Neural progenitor cell (in vitro differentiated cells): ENCODE measurements at regions not wholly inside any gene's neighbourhood (a gene's known extent, or its start where the extent isn't known, plus 50 kb on each side); places are given as distances from the start of the nearest gene placed in this dataset.
A peak's percentile ranks its signal among the peaks of the same experiment; 100 is the strongest.

Experiments used
- DNase-seq: peaks from one replicate; pipeline ENCODE4 v3.0.0-alpha.2; 2016; ENCODE audit warnings: low spot score
- H2AFZ ChIP-seq: fragments of 200-600 bp; sonication (generic); replicated peaks from 2 replicates; pipeline ENCODE4 v1.6.1; 2016; ENCODE audit warnings: antibody characterized with exemption
- H3F3A ChIP-seq: fragments of 200-600 bp; sonication (generic); 2 replicates; pipeline ENCODE4 v1.6.1; 2016; ENCODE audit warnings: antibody characterized with exemption, low read depth
- H3K27ac ChIP-seq: fragments of 200-600 bp; sonication (generic); 2 replicates; pipeline ENCODE4 v1.5.1; 2016; ENCODE audit warnings: mild to moderate bottlenecking
- H3K27me3 ChIP-seq: fragments of 200-600 bp; sonication (generic); 2 replicates; pipeline ENCODE4 v1.6.1; 2016; ENCODE audit warnings: mild to moderate bottlenecking, moderate library complexity
- H3K36me3 ChIP-seq: fragments of 200-600 bp; sonication (generic); 2 replicates; pipeline ENCODE4 v1.5.1; 2016
- H3K4me1 ChIP-seq: fragments of 200-600 bp; sonication (generic); 2 replicates; pipeline ENCODE4 v1.6.1; 2016; ENCODE audit warnings: mixed run types
- H3K4me2 ChIP-seq: fragments of 200-600 bp; sonication (generic); 2 replicates; pipeline ENCODE4 v1.6.1; 2016
- H3K4me3 ChIP-seq: fragments of 200-600 bp; sonication (generic); 2 replicates; pipeline ENCODE4 v1.5.1; 2016
- H3K79me2 ChIP-seq: fragments of 200-600 bp; sonication (generic); 2 replicates; pipeline ENCODE4 v1.6.1; 2016; ENCODE audit warnings: low read depth
- H3K9ac ChIP-seq: fragments of 200-600 bp; sonication (generic); 2 replicates; pipeline ENCODE4 v1.6.1; 2016
- H3K9me3 ChIP-seq: fragments of 200-600 bp; sonication (generic); 2 replicates; pipeline ENCODE4 v1.5.1; 2016; ENCODE audit warnings: low read depth
- H4K20me1 ChIP-seq: fragments of 200-600 bp; sonication (generic); 2 replicates; pipeline ENCODE4 v1.6.1; 2016; ENCODE audit warnings: low read depth
- H3K27ac Mint-ChIP-seq: 3 replicates; pipeline ENCODE4 v1.8.0; 2021; ENCODE audit warnings: mixed read lengths
- H3K27me3 Mint-ChIP-seq: 2 replicates; pipeline ENCODE4 v1.8.0; 2022; ENCODE audit warnings: low read depth, mild to moderate bottlenecking, inconsistent platforms, moderate library complexity, mixed read lengths; ENCODE audit not compliant: insufficient read depth
- H3K36me3 Mint-ChIP-seq: 3 replicates; pipeline ENCODE4 v1.8.0; 2021; ENCODE audit warnings: mixed read lengths
- H3K4me1 Mint-ChIP-seq: 3 replicates; pipeline ENCODE4 v1.8.0; 2021; ENCODE audit warnings: mixed read lengths
- H3K4me3 Mint-ChIP-seq: 3 replicates; pipeline ENCODE4 v1.8.0; 2021; ENCODE audit warnings: mild to moderate bottlenecking, moderate library complexity, mixed read lengths
- H3K9me3 Mint-ChIP-seq: 3 replicates; pipeline ENCODE4 v1.8.0; 2020; ENCODE audit warnings: mixed read lengths
- EZH2 ChIP-seq: fragments of 200-600 bp; sonication (generic); IDR thresholded peaks from 2 replicates; pipeline ENCODE4 v1.6.1; 2017; ENCODE audit warnings: antibody characterized with exemption, mild to moderate bottlenecking, moderate library complexity
- EZH2phosphoT487 ChIP-seq: fragments of 200-600 bp; sonication (generic); IDR thresholded peaks from 2 replicates; pipeline ENCODE4 v1.6.1; 2017; ENCODE audit warnings: antibody characterized with exemption
- TF ChIP-seq, protein P1 (sequence below): fragments of 200-600 bp; sonication (generic); IDR thresholded peaks from 2 replicates; pipeline ENCODE4 v1.5.1; 2017; ENCODE audit warnings: antibody characterized with exemption, mild to moderate bottlenecking

GRCh38 chr13:105251293-105251692 is 1284.2 kb downstream of the EFNB2 start:
- no peaks in the 10 kb centered on the region for H3K79me2 ChIP-seq
- H3K27ac ChIP-seq = no peak overlapping the region
- no peaks in the 10 kb centered on the region for H3K27me3 ChIP-seq
- Mint-ChIP-seq H3K4me3 (no peak overlapping the region), H3K27ac (no peak overlapping the region), H3K9me3 (peaks cover 14% of the 10 kb centered on the region), H3K36me3 (no peaks in the 10 kb centered on the region), H3K27me3 (no peaks in the 10 kb centered on the region), H3K4me1 (peaks cover 7% of the 10 kb centered on the region)
- H3K4me1 ChIP-seq = no peaks in the 10 kb centered on the region
- H3K9ac ChIP-seq = no peak overlapping the region
- no peak overlapping the region for H3K4me3 ChIP-seq
- no peak overlapping the region for H2AFZ ChIP-seq
- H3K9me3 ChIP-seq = no peaks in the 10 kb centered on the region
- no peaks in the 10 kb centered on the region for H4K20me1 ChIP-seq
- TF ChIP-seq EZH2phosphoT487 = no peak
- no peak for TF ChIP-seq EZH2
- TF ChIP-seq, protein P1, sequence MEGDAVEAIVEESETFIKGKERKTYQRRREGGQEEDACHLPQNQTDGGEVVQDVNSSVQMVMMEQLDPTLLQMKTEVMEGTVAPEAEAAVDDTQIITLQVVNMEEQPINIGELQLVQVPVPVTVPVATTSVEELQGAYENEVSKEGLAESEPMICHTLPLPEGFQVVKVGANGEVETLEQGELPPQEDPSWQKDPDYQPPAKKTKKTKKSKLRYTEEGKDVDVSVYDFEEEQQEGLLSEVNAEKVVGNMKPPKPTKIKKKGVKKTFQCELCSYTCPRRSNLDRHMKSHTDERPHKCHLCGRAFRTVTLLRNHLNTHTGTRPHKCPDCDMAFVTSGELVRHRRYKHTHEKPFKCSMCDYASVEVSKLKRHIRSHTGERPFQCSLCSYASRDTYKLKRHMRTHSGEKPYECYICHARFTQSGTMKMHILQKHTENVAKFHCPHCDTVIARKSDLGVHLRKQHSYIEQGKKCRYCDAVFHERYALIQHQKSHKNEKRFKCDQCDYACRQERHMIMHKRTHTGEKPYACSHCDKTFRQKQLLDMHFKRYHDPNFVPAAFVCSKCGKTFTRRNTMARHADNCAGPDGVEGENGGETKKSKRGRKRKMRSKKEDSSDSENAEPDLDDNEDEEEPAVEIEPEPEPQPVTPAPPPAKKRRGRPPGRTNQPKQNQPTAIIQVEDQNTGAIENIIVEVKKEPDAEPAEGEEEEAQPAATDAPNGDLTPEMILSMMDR = no peak
- H3K4me2 ChIP-seq = no peak overlapping the region
- H3F3A ChIP-seq = no peaks in the 10 kb centered on the region
- no peaks in the 10 kb centered on the region for H3K36me3 ChIP-seq
- DNase-seq = no peak

DNA sequence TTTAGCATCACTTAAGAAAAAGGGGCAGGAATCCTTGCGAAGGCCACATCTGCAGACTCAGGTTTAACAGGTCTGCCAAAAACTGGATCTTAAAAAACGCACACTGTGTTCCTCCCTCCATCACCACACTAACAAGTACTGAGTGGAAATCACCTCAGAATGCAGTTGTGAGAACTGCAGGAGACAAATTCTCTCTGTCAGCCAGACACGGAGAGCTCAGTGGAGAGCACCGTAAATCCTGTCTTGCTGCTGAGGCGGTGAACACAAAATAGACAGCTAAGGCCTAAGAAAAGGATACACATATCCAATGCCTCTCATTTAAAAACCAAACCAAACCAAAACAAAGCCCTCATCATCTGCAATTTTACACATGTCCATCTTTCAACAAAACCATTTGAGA is 1287.6 kb downstream of the EFNB2 start:
- Histone ChIP-seq H3K4me2 (no peak overlapping the region), H3K27ac (no peak overlapping the region), H3K27me3 (no peaks in the 10 kb centered on the region), H3K36me3 (no peaks in the 10 kb centered on the region), H3F3A (no peaks in the 10 kb centered on the region), H3K79me2 (no peaks in the 10 kb centered on the region), H3K4me3 (no peak overlapping the region), H3K9ac (no peak overlapping the region), H2AFZ (peak overlapping the region; percentile 71), H4K20me1 (no peaks in the 10 kb centered on the region), H3K4me1 (no peaks in the 10 kb centered on the region), H3K9me3 (no peaks in the 10 kb centered on the region)
- Mint-ChIP-seq H3K9me3 (peaks cover 19% of the 10 kb centered on the region), H3K4me3 (no peak overlapping the region), H3K36me3 (no peaks in the 10 kb centered on the region), H3K4me1 (peaks cover 6% of the 10 kb centered on the region), H3K27ac (no peak overlapping the region), H3K27me3 (peaks cover 2% of the 10 kb centered on the region)
- DNase-seq = no peak
- TF ChIP-seq, protein P1 = no peak
- TF ChIP-seq EZH2 (no peak), EZH2phosphoT487 (no peak)

- no peak overlapping the region for H3K27ac ChIP-seq
- H3K27ac Mint-ChIP-seq = no peak overlapping the region
- H3K36me3 Mint-ChIP-seq = no peaks in the 10 kb centered on the region
- H3K9me3 Mint-ChIP-seq = peaks cover 5% of the 10 kb centered on the region
- H3K4me1 ChIP-seq = no peaks in the 10 kb centered on the region
- H3K79me2 ChIP-seq = no peaks in the 10 kb centered on the region
- H2AFZ ChIP-seq = no peak overlapping the region
- no peak overlapping the region for H3K4me2 ChIP-seq
- peaks cover 2% of the 10 kb centered on the region for H3K27me3 Mint-ChIP-seq
- H3K27me3 ChIP-seq = no peaks in the 10 kb centered on the region
- no peak for DNase-seq
- no peaks in the 10 kb centered on the region for H3K4me1 Mint-ChIP-seq
- H3K9me3 ChIP-seq = no peaks in the 10 kb centered on the region
- H3K4me3 ChIP-seq = no peak overlapping the region
- TF ChIP-seq EZH2 (no peak), EZH2phosphoT487 (no peak)
- TF ChIP-seq, protein P1 = no peak
- no peak overlapping the region for H3K9ac ChIP-seq
- no peak overlapping the region for H3K4me3 Mint-ChIP-seq
- no peaks in the 10 kb centered on the region for H4K20me1 ChIP-seq
- no peaks in the 10 kb centered on the region for H3K36me3 ChIP-seq
- no peaks in the 10 kb centered on the region for H3F3A ChIP-seq
These were observed 1295.1 kb downstream of the EFNB2 start for GRCh38 chr13:105240371-105240770.
